ENCODE measurements at regions not wholly inside any gene's neighbourhood (a gene's known extent, or its start where the extent isn't known, plus 50 kb on each side); places are given as distances from the start of the nearest gene placed in this dataset.

- H3K27ac ChIP-seq (ENCODE audit: low read length): no peak overlapping the region
- H3K27me3 ChIP-seq (ENCODE audit: control insufficient read depth, insufficient read depth, low read length): peaks cover 2% of the 10 kb centered on the region
- no peaks in the 10 kb centered on the region for H3K36me3 ChIP-seq (ENCODE audit: control insufficient read depth, insufficient read depth, low read length)
- H3K4me1 ChIP-seq (ENCODE audit: control insufficient read depth, insufficient read depth, low read length): no peaks in the 10 kb centered on the region
- no peaks in the 10 kb centered on the region for H3K9me3 ChIP-seq (replicated peaks; ENCODE audit: control insufficient read depth, low read depth, low read length)
- H3K4me3 ChIP-seq (ENCODE audit: low read length): no peak overlapping the region
- no peak for DNase-seq
- WGBS (ENCODE audit: insufficient coverage): 84% methylated on average over 6 of the region's 6 CpGs
Observed at GRCh38 chr10:47246406-47247147, 53.4 kb upstream of the GDF10 start.

GRCh38 chr10:47247148-47248059 is 52.6 kb upstream of the GDF10 start:
- H3K4me3 ChIP-seq (ENCODE audit: low read length): no peak overlapping the region
- no peak for DNase-seq
- no peaks in the 10 kb centered on the region for H3K36me3 ChIP-seq (ENCODE audit: control insufficient read depth, insufficient read depth, low read length)
- H3K9me3 ChIP-seq (replicated peaks; ENCODE audit: control insufficient read depth, low read depth, low read length): no peaks in the 10 kb centered on the region
- peaks cover 2% of the 10 kb centered on the region for H3K27me3 ChIP-seq (ENCODE audit: control insufficient read depth, insufficient read depth, low read length)
- H3K4me1 ChIP-seq (ENCODE audit: control insufficient read depth, insufficient read depth, low read length): no peaks in the 10 kb centered on the region
- no peak overlapping the region for H3K27ac ChIP-seq (ENCODE audit: low read length)
- WGBS (ENCODE audit: insufficient coverage): 70% methylated on average over 7 of the region's 13 CpGs

- Histone ChIP-seq H3K27me3 (ENCODE audit: control insufficient read depth, insufficient read depth, low read length) (peaks cover 2% of the 10 kb centered on the region), H3K4me1 (ENCODE audit: control insufficient read depth, insufficient read depth, low read length) (peaks cover 3% of the 10 kb centered on the region), H3K36me3 (ENCODE audit: control insufficient read depth, insufficient read depth, low read length) (no peaks in the 10 kb centered on the region), H3K27ac (ENCODE audit: low read length) (no peak overlapping the region), H3K4me3 (ENCODE audit: low read length) (no peak overlapping the region), H3K9me3 (replicated peaks; ENCODE audit: control insufficient read depth, low read depth, low read length) (no peaks in the 10 kb centered on the region)
- 68% methylated on average over 6 of the region's 8 CpGs for WGBS (ENCODE audit: insufficient coverage)
- DNase-seq: no peak
Observed at GRCh38 chr10:47248386-47249090, 51.5 kb upstream of the GDF10 start.

GRCh38 chr10:47249881-47250280 is 50.1 kb upstream of the GDF10 start:
- H3K4me1 ChIP-seq (ENCODE audit: control insufficient read depth, insufficient read depth, low read length): peaks cover 10% of the 10 kb centered on the region
- peaks cover 5% of the 10 kb centered on the region for H3K27me3 ChIP-seq (ENCODE audit: control insufficient read depth, insufficient read depth, low read length)
- H3K27ac ChIP-seq (ENCODE audit: low read length): no peak overlapping the region
- no peaks in the 10 kb centered on the region for H3K9me3 ChIP-seq (replicated peaks; ENCODE audit: control insufficient read depth, low read depth, low read length)
- no peak overlapping the region for H3K4me3 ChIP-seq (ENCODE audit: low read length)
- no peak for DNase-seq
- WGBS (ENCODE audit: insufficient coverage): 91% methylated on average over 4 of the region's 4 CpGs
- H3K36me3 ChIP-seq (ENCODE audit: control insufficient read depth, insufficient read depth, low read length): no peaks in the 10 kb centered on the region
